Mucosa of descending colon (tissue), 3 donors: ENCODE measurements at regions not wholly inside any gene's neighbourhood (a gene's known extent, or its start where the extent isn't known, plus 50 kb on each side); places are given as distances from the start of the nearest gene placed in this dataset.
A peak's percentile ranks its signal among the peaks of the same experiment; 100 is the strongest.

ENCODE experiments used
- ATAC-seq: fragments of 200-7000 bp; cut with Tn5 transposase; one replicate; pipeline ENCODE4 v1.9.1; 2020; ENCODE audit warnings: mild to moderate bottlenecking, moderate library complexity
- DNase-seq, 3 donors: peaks; one replicate each; pipeline ENCODE4 v3.0.0-alpha.2; 2020
- H3K36me3 ChIP-seq: fragments of 200-600 bp; one replicate; pipeline ENCODE4 v1.8.0; 2021; ENCODE audit warnings: low read depth, mild to moderate bottlenecking
- H3K4me1 ChIP-seq: fragments of 200-600 bp; one replicate; pipeline ENCODE4 v1.8.0; 2021; ENCODE audit warnings: low read depth, mild to moderate bottlenecking
- H3K4me3 ChIP-seq: fragments of 200-600 bp; one replicate; pipeline ENCODE4 v1.8.0; 2021; ENCODE audit warnings: mild to moderate bottlenecking
- H3K9me3 ChIP-seq: fragments of 200-600 bp; one replicate; pipeline ENCODE4 v1.8.0; 2021; ENCODE audit warnings: mild to moderate bottlenecking
- CTCF ChIP-seq: fragments of 200-600 bp; IDR thresholded peaks from one replicate; pipeline ENCODE4 v1.8.0; 2022; ENCODE audit warnings: antibody characterized with exemption, mild to moderate bottlenecking
- intact Hi-C, 2 donors: fragments of 100-400 bp; cut with DNase I in 1 of 2; cut with micrococcal nuclease in 1 of 2; formaldehyde crosslinking; loops; one replicate each; pipeline versions ENCODE4 v1.11.0 to v1.11.1; 2022; cut with DNase I, micrococcal nuclease
- donor health status: DM: no; HTN: no; CAD: no; lungs with moderate emphysema.
- donor health status: DM: no; HTN: no; CAD: no.
- donor health status: DM: no; HTN: yes; CAD: no.

- ATAC-seq, result peak; percentile 0
- Histone ChIP-seq H3K9me3 (no peaks in the 10 kb centered on the region), H3K36me3 (no peaks in the 10 kb centered on the region), H3K4me1 (peaks cover 10% of the 10 kb centered on the region), H3K4me3 (no peak overlapping the region)
- intact Hi-C loops, result no loop called here
- DNase-seq, result peak in 1 of 3 donors; percentile 41
- TF ChIP-seq CTCF, result no peak
These were observed 222.3 kb upstream of the MKLN1 start for GRCh38 chr7:131105294-131105798.

GRCh38 chr7:131105799-131106680 lies 221.6 kb upstream of the MKLN1 start:
- H3K4me3 ChIP-seq, result peak overlapping the region; percentile 69
- H3K36me3 ChIP-seq, result no peaks in the 10 kb centered on the region
- peak; percentile 79 for ATAC-seq
- H3K4me1 ChIP-seq, result peaks cover 15% of the 10 kb centered on the region
- peak; percentile 83 to 91 (median 90) for DNase-seq
- no peak for TF ChIP-seq CTCF
- intact Hi-C loops, result no loop called here
- H3K9me3 ChIP-seq, result no peaks in the 10 kb centered on the region

GRCh38 chr7:131106681-131107336 lies 220.9 kb upstream of the MKLN1 start:
- ATAC-seq, result peak; percentile 27
- Histone ChIP-seq H3K4me1 (peaks cover 17% of the 10 kb centered on the region), H3K4me3 (peak overlapping the region; percentile 69), H3K36me3 (no peaks in the 10 kb centered on the region), H3K9me3 (no peaks in the 10 kb centered on the region)
- DNase-seq, result peak; percentile 68 to 79 (median 77)
- intact Hi-C loops, result no loop called here
- no peak for TF ChIP-seq CTCF

- H3K4me1 ChIP-seq, result peaks cover 17% of the 10 kb centered on the region
These were observed 220.1 kb upstream of the MKLN1 start for GRCh38 chr7:131107337-131108211.

More at GRCh38 chr7:131107337-131108211, 220.1 kb upstream of the MKLN1 start:
- ATAC-seq (peak; percentile 47), DNase-seq (peak; percentile 69 to 81 (median 79))
- intact Hi-C loops, result no loop called here
- Histone ChIP-seq H3K36me3 (no peaks in the 10 kb centered on the region), H3K9me3 (no peaks in the 10 kb centered on the region), H3K4me3 (peak overlapping the region; percentile 69)
- no peak for TF ChIP-seq CTCF
